HEK293 (cell line): ENCODE measurements at regions not wholly inside any gene's neighbourhood (a gene's known extent, or its start where the extent isn't known, plus 50 kb on each side); places are given as distances from the start of the nearest gene placed in this dataset.

Experiments
- CTCF ChIA-PET: fragments of 350-600 bp; formaldehyde crosslinking; extraction: SDS; loops from one replicate; lab custom pipeline; 2021; ENCODE audit warnings: antibody characterized with exemption; lab: Yijun Ruan, JAX
- POLR2A ChIA-PET: fragments of 300-600 bp; formaldehyde crosslinking; extraction: SDS; loops from one replicate; lab custom pipeline; 2020; ENCODE audit warnings: antibody characterized with exemption, inconsistent platforms; lab: Yijun Ruan, JAX
- H3K27ac ChIP-seq: fragments of 200-500 bp; sonication (Bioruptor generic); 2 replicates; pipeline ENCODE4 v1.5.1; 2014; ENCODE audit warnings: low read depth, low read length, control low read depth, inconsistent platforms; ENCODE audit errors: extremely low read depth
- H3K36me3 ChIP-seq, 2 experiments: fragments of 200-500 bp in 1 of 2; sonication (Bioruptor generic) in 1 of 2; 1 replicate in 1 of 2; 2 replicates in 1 of 2; pipeline ENCODE4 v1.5.1; 2014 to 2017; ENCODE audit warnings: inconsistent platforms in 2 of 2, low read length in 2 of 2; ENCODE audit not compliant: control insufficient read depth in 2 of 2, insufficient read depth in 1 of 2
- H3K4me1 ChIP-seq: fragments of 200-500 bp; sonication (Bioruptor generic); 2 replicates; pipeline ENCODE4 v1.5.1; 2014; ENCODE audit warnings: mild to moderate bottlenecking, low read length, inconsistent platforms; ENCODE audit not compliant: control insufficient read depth, insufficient read depth
- H3K4me3 ChIP-seq: 2 replicates; pipeline ENCODE4 v1.5.1; 2011; ENCODE audit warnings: low read depth, mild to moderate bottlenecking, control low read depth, low read length, moderate library complexity
- H3K9me3 ChIP-seq: fragments of 200-500 bp; sonication (Bioruptor generic); 2 replicates; pipeline ENCODE4 v1.5.1; 2014; ENCODE audit warnings: low read depth, low read length, inconsistent platforms; ENCODE audit not compliant: control insufficient read depth, insufficient read depth
- GLIS1 ChIP-seq: fragments of 450-650 bp; formaldehyde crosslinking; IDR thresholded peaks from 2 replicates; pipeline ENCODE4 v1.5.1; 2016; ENCODE audit warnings: missing biosample characterization, missing genetic modification characterization
- INSM2 ChIP-seq: fragments of 450-650 bp; formaldehyde crosslinking; IDR thresholded peaks from 2 replicates; pipeline ENCODE4 v1.5.1; 2016; ENCODE audit warnings: missing biosample characterization, missing genetic modification characterization
- PRDM1 ChIP-seq: fragments of 450-650 bp; formaldehyde crosslinking; IDR thresholded peaks from 2 replicates; pipeline ENCODE4; 2016; ENCODE audit warnings: missing biosample characterization, missing genetic modification characterization
- SCRT2 ChIP-seq: fragments of 450-650 bp; formaldehyde crosslinking; IDR thresholded peaks from 2 replicates; pipeline ENCODE4 v1.5.1; 2016; ENCODE audit warnings: missing biosample characterization, missing genetic modification characterization
- WT1 ChIP-seq: fragments of 450-650 bp; formaldehyde crosslinking; IDR thresholded peaks from 2 replicates; pipeline ENCODE4 v1.5.1; 2016; ENCODE audit warnings: missing biosample characterization, missing genetic modification characterization
- YY2 ChIP-seq: fragments of 450-650 bp; formaldehyde crosslinking; IDR thresholded peaks from 2 replicates; pipeline ENCODE4 v1.5.1; 2016; ENCODE audit warnings: missing biosample characterization, missing genetic modification characterization
- ZNF112 ChIP-seq: fragments of 450-650 bp; formaldehyde crosslinking; IDR thresholded peaks from 2 replicates; pipeline ENCODE4 v1.5.0; 2017; ENCODE audit warnings: missing biosample characterization, missing genetic modification characterization
- ZNF140 ChIP-seq: fragments of 450-650 bp; formaldehyde crosslinking; IDR thresholded peaks from 2 replicates; pipeline ENCODE4 v1.5.1; 2016; ENCODE audit warnings: missing biosample characterization, missing genetic modification characterization
- ZNF155 ChIP-seq: fragments of 450-650 bp; formaldehyde crosslinking; IDR thresholded peaks from 2 replicates; pipeline ENCODE4 v1.5.1; 2016; ENCODE audit warnings: missing biosample characterization, missing genetic modification characterization
- ZNF19 ChIP-seq: fragments of 450-650 bp; formaldehyde crosslinking; IDR thresholded peaks from 2 replicates; pipeline ENCODE4; 2016; ENCODE audit warnings: missing biosample characterization, missing genetic modification characterization, low read depth
- ZNF223 ChIP-seq: fragments of 450-650 bp; formaldehyde crosslinking; IDR thresholded peaks from 2 replicates; pipeline ENCODE4 v1.5.1; 2016; ENCODE audit warnings: missing biosample characterization, missing genetic modification characterization
- ZNF239 ChIP-seq: fragments of 450-650 bp; formaldehyde crosslinking; IDR thresholded peaks from 2 replicates; pipeline ENCODE4 v1.5.1; 2016; ENCODE audit warnings: missing biosample characterization, missing genetic modification characterization
- ZNF274 ChIP-seq, 2 experiments: fragments of 200-500 bp in 1 of 2; fragments of 450-650 bp in 1 of 2; sonication (Bioruptor generic) in 1 of 2; formaldehyde crosslinking in 1 of 2; IDR thresholded peaks; 2 replicates each; pipeline versions ENCODE4 v1.5.1 to v1.6.1; 2014 to 2016; ENCODE audit warnings: borderline replicate concordance in 1 of 2, inconsistent platforms in 1 of 2, low read length in 1 of 2, missing biosample characterization in 1 of 2, missing genetic modification characterization in 1 of 2
- ZNF280D ChIP-seq: fragments of 450-650 bp; formaldehyde crosslinking; IDR thresholded peaks from 2 replicates; pipeline ENCODE4 v1.5.1; 2016; ENCODE audit warnings: missing biosample characterization, missing genetic modification characterization
- ZNF335 ChIP-seq: fragments of 450-650 bp; formaldehyde crosslinking; conservative IDR thresholded peaks from 2 replicates; pipeline ENCODE4 v1.5.1; 2016; ENCODE audit warnings: missing biosample characterization, missing genetic modification characterization
- ZNF416 ChIP-seq: fragments of 450-650 bp; formaldehyde crosslinking; IDR thresholded peaks from 2 replicates; pipeline ENCODE4 v1.5.1; 2016; ENCODE audit warnings: missing biosample characterization, missing genetic modification characterization
- ZNF426 ChIP-seq: fragments of 450-650 bp; formaldehyde crosslinking; IDR thresholded peaks from 2 replicates; pipeline ENCODE4 v1.5.1; 2017; ENCODE audit warnings: missing biosample characterization, missing genetic modification characterization, mild to moderate bottlenecking, inconsistent platforms, moderate library complexity
- ZNF488 ChIP-seq: fragments of 450-650 bp; formaldehyde crosslinking; IDR thresholded peaks from 2 replicates; pipeline ENCODE4 v1.5.1; 2016; ENCODE audit warnings: missing biosample characterization, missing genetic modification characterization
- ZNF544 ChIP-seq: fragments of 450-650 bp; formaldehyde crosslinking; IDR thresholded peaks from 2 replicates; pipeline ENCODE4 v1.5.0; 2017; ENCODE audit warnings: missing biosample characterization, missing genetic modification characterization
- ZNF548 ChIP-seq: fragments of 450-650 bp; formaldehyde crosslinking; IDR thresholded peaks from 2 replicates; pipeline ENCODE4 v1.5.1; 2016; ENCODE audit warnings: missing biosample characterization, missing genetic modification characterization
- ZNF555 ChIP-seq: fragments of 450-650 bp; formaldehyde crosslinking; conservative IDR thresholded peaks from 2 replicates; pipeline ENCODE4 v1.5.1; 2017; ENCODE audit warnings: missing biosample characterization, mild to moderate bottlenecking, missing genetic modification characterization, inconsistent platforms
- ZNF571 ChIP-seq: fragments of 450-650 bp; formaldehyde crosslinking; IDR thresholded peaks from 2 replicates; pipeline ENCODE4 v1.5.0; 2017; ENCODE audit warnings: missing biosample characterization, missing genetic modification characterization
- ZNF580 ChIP-seq: fragments of 450-650 bp; formaldehyde crosslinking; IDR thresholded peaks from 2 replicates; pipeline ENCODE4 v1.5.1; 2016; ENCODE audit warnings: missing biosample characterization, missing genetic modification characterization
- ZNF664 ChIP-seq: fragments of 450-650 bp; formaldehyde crosslinking; IDR thresholded peaks from 2 replicates; pipeline ENCODE4 v1.5.1; 2016; ENCODE audit warnings: missing biosample characterization, missing genetic modification characterization
- ZNF677 ChIP-seq: fragments of 450-650 bp; IDR thresholded peaks from 2 replicates; pipeline ENCODE4 v1.5.0; 2018; ENCODE audit warnings: missing biosample characterization, mild to moderate bottlenecking, missing genetic modification characterization, moderate library complexity
- ZNF692 ChIP-seq: fragments of 450-650 bp; formaldehyde crosslinking; IDR thresholded peaks from 2 replicates; pipeline ENCODE4 v1.5.1; 2016; ENCODE audit warnings: missing biosample characterization, missing genetic modification characterization
- ZNF707 ChIP-seq: fragments of 450-650 bp; formaldehyde crosslinking; IDR thresholded peaks from 2 replicates; pipeline ENCODE4 v1.5.1; 2016; ENCODE audit warnings: missing biosample characterization, missing genetic modification characterization
- ZSCAN30 ChIP-seq: fragments of 450-650 bp; IDR thresholded peaks from 2 replicates; pipeline ENCODE4 v1.5.1; 2018; ENCODE audit warnings: missing biosample characterization, mild to moderate bottlenecking, missing genetic modification characterization, moderate library complexity
- ZXDB ChIP-seq: fragments of 450-650 bp; formaldehyde crosslinking; IDR thresholded peaks from 2 replicates; pipeline ENCODE4 v1.5.1; 2016; ENCODE audit warnings: missing biosample characterization, missing genetic modification characterization

- TF ChIP-seq ZNF692 (tag by site-specific recombination) (no peak), WT1 (no peak), ZSCAN30 (no peak), ZNF544 (no peak), ZNF280D (tag by site-specific recombination) (no peak), ZNF155 (no peak)
These were observed 385.7 kb upstream of the CITED2 start (continued) for GRCh38 chr6:139760128-139760527.

- H3K4me3 ChIP-seq = no peak overlapping the region
- no peaks in the 10 kb centered on the region for H3K36me3 ChIP-seq
- ChIA-PET POLR2A (no interaction called here), CTCF (no interaction called here)
- TF ChIP-seq ZNF426 (tag by site-specific recombination) (no peak), ZNF548 (no peak), ZNF223 (no peak), ZNF488 (tag by site-specific recombination) (no peak), ZNF555 (no peak), ZNF677 (tag by site-specific recombination) (no peak), ZNF416 (tag by site-specific recombination) (no peak), ZNF239 (tag by site-specific recombination) (no peak), ZNF707 (tag by site-specific recombination) (no peak), GLIS1 (no peak)
- H3K27ac ChIP-seq = no peak overlapping the region
- H3K9me3 ChIP-seq = no peaks in the 10 kb centered on the region
- H3K4me1 ChIP-seq = no peaks in the 10 kb centered on the region; the same call in 1 of the 2 replicates
These were observed 384.6 kb upstream of the CITED2 start for GRCh38 chr6:139759086-139759485.

- Histone ChIP-seq H3K4me3 (no peak overlapping the region), H3K27ac (no peak overlapping the region), H3K4me1 (no peaks in the 10 kb centered on the region), H3K36me3 (no peaks in the 10 kb centered on the region), H3K9me3 (no peaks in the 10 kb centered on the region)
- CTCF ChIA-PET = no interaction called here
- POLR2A ChIA-PET = no interaction called here
- TF ChIP-seq ZXDB (tag by site-specific recombination) (no peak), PRDM1 (tag by site-specific recombination) (no peak), SCRT2 (tag by site-specific recombination) (no peak), ZNF335 (tag by site-specific recombination) (no peak), ZNF19 (no peak), ZNF571 (tag by site-specific recombination) (no peak), ZNF580 (tag by site-specific recombination) (no peak), ZNF112 (no peak), INSM2 (tag by site-specific recombination) (no peak), ZNF140 (tag by site-specific recombination) (no peak), ZNF664 (tag by site-specific recombination) (no peak), YY2 (tag by site-specific recombination) (no peak), ZNF274 (IDR thresholded peaks at IDR 0.05; ENCODE audit: low read length) (no peak), ZNF274 (tag by site-specific recombination; IDR thresholded peaks at IDR 0.05; ENCODE audit: borderline replicate concordance) (no peak)
These were observed 383.8 kb upstream of the CITED2 start for GRCh38 chr6:139758209-139758611.
